GM12864 (cell line): ENCODE measurements at regions not wholly inside any gene's neighbourhood (a gene's known extent, or its start where the extent isn't known, plus 50 kb on each side); places are given as distances from the start of the nearest gene placed in this dataset.

ENCODE experiments used
- DNase-seq: peaks from one replicate; pipeline ENCODE4 v3.0.0-alpha.2; 2011; ENCODE audit warnings: low read depth
- H3K4me3 ChIP-seq: 2 replicates; pipeline ENCODE4 v1.5.1; 2011; ENCODE audit warnings: mild to moderate bottlenecking, low read depth, low read length, control low read depth
- CTCF ChIP-seq: IDR thresholded peaks from 2 replicates; pipeline ENCODE4 v1.5.1; 2011; ENCODE audit warnings: low read depth, mild to moderate bottlenecking, moderate library complexity, low read length, control low read depth, inconsistent platforms; ENCODE audit errors: missing control alignments

DNA sequence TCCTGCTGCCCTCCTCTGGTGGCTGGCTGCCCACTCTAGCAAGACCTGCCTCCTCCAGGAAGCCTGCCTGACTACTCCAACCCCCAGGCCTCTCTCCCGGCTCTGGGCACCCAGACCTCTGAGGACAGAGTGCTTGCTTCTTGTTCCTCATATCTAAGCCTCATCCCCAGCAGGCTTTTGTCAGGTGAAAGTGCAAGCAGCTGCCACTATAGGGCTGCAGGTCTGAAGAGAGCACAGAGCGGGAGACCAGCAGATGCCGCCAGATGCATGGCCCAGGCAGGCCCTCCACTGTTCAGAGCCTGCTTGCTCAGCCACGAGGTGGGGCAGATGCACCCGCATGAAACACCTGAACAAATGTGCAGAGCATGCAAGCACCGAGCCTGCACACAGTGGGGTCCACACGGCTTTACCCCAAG lies 73.0 kb downstream of the SERPINA3 start:
- TF ChIP-seq CTCF, result no peak
- DNase-seq, result no peak
- H3K4me3 ChIP-seq, result no peak overlapping the region

- H3K4me3 ChIP-seq, result no peak overlapping the region
- no peak for DNase-seq
- TF ChIP-seq CTCF, result no peak
These were observed 70.5 kb downstream of the SERPINA3 start for GRCh38 chr14:94682736-94683135.

GRCh38 chr14:94682061-94682516 lies 69.9 kb downstream of the SERPINA3 start:
- DNase-seq, result no peak

DNA sequence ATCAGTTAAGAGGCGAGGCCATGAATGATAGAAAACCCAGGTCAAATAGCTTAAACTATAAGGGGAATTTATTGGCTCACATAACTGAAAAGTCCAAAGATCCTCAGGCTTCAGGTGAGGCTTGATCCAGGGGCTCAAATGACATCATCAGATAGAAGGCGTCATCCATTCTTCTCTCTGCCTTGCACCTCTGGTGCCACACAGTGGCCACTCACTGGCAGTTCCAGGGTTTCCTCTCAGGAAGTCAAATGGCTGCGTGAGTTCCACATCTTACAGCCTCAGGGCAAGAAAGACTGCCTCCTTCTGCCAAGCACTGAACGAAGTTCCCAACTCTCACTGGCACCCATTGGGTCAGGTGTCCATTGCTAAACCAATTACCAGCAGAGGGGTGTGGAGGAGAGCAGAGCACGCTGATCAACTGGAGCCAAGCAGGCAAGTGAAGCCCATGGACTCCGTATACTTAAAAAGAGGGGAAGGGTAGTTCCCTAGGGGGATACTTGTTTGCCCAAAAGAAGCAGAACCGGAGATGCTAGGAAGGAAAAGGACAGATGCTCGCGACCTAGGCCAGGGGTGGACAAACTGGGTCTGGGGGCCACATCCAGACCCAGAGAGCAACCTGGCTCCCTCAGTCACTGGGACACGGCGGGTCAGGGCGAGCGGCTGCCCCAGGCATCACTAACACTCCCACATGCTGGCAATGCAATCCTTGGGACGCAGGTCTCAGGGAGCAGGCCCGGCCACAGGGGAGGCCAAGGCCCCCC lies 69.3 kb downstream of the SERPINA3 start:
- no peak for DNase-seq
- peak; percentile 55 for TF ChIP-seq CTCF
- no peak overlapping the region for H3K4me3 ChIP-seq

More at GRCh38 chr14:94682061-94682516, 69.9 kb downstream of the SERPINA3 start:
- TF ChIP-seq CTCF, result no peak
- H3K4me3 ChIP-seq, result no peak overlapping the region

DNA sequence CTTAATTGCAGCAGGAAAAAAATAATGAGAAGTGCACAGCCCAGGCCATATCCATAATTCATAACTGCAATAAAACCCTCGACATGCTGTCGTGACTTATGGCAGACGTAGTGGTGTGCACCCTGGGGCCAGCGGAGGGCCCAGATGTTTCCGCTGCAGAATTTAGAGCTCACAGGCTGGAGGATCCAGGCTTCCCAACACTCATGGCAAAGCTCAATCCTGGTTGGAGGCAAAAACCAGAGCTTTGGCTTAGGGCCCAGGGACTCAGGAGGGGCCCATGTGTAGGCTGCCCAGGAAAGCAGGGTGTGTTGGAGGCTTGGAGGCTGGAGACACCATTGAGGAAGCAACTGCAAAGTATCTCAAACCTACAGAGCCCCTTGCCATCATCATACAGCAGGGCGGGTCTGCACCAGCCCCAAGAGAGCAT lies 68.7 kb downstream of the SERPINA3 start:
- no peak overlapping the region for H3K4me3 ChIP-seq
- no peak for TF ChIP-seq CTCF
- DNase-seq, result no peak

DNA sequence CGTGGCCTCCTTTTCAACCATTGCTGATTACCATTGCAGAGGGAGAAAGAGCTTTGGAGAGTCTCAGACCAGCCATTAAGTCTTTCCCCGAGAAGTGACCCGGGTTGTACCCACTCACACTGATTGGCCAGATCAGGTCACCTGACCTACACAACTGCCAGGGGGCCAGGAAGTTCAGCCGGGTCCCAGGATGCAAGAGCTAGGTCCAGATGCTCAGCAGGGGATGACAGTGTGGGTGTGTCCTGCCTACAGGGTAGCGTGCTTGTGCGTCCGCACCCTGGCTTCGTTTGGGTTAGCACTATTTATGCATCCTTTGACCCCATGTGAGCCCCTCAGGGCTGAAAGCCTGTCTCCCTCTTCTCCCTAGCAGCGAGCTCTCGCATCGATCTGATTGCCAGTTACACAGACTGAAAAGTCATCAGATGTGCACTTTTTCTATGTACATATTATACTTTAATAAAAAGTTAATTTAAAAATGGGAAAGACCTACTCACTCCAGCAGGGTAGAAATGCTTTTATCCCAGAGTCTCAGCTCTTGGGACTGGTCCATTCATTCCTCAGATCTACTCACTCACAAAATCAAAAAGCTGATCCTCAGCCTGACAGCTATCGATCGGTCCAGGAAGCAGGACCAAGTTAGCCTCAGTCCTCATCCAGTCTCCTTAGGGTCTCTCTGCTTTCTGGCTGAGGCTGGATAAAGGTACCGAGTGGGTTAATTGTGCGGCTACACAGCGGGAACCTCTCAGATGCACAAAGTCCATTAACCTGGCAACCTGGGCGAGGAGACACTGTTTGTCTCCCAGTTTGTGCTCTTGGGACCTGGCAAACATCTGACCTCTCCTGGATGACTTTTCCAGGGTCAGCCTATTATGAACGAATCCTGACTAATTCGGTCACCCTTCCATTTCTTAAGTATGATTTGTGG lies 68.0 kb downstream of the SERPINA3 start:
- no peak for DNase-seq
- TF ChIP-seq CTCF, result no peak
- H3K4me3 ChIP-seq, result no peak overlapping the region
